Tibial artery (tissue), 4 donors: ENCODE measurements at regions not wholly inside any gene's neighbourhood (a gene's known extent, or its start where the extent isn't known, plus 50 kb on each side); places are given as distances from the start of the nearest gene placed in this dataset.

Experiments used
- DNase-seq, 2 donors: peaks; one replicate each; pipeline ENCODE4 v3.0.0-alpha.2; 2019
- H3K27ac ChIP-seq, 2 donors: fragments of 200-600 bp; sonication (generic) in 1 of 2; 1 replicate in 1 of 2; 2 replicates in 1 of 2; pipeline ENCODE4 v1.5.1; 2018 to 2019; ENCODE audit warnings: mild to moderate bottlenecking in 1 of 2
- H3K27me3 ChIP-seq, 2 donors: fragments of 200-600 bp; sonication (generic) in 1 of 2; one replicate each; pipeline versions ENCODE4 v1.5.1 to v1.6.0; 2016 to 2019
- H3K36me3 ChIP-seq, 3 donors: fragments of 200-600 bp; sonication (generic) in 2 of 3; one replicate each; pipeline ENCODE4 v1.5.1; 2016 to 2019; ENCODE audit warnings: mild to moderate bottlenecking in 2 of 3
- H3K4me1 ChIP-seq, 4 donors: fragments of 200-600 bp; sonication (generic) in 2 of 4; 1 replicate in 3 of 4; 2 replicates in 1 of 4; pipeline ENCODE4 v1.5.1; 2016 to 2019
- H3K4me3 ChIP-seq, 2 donors: fragments of 200-600 bp; sonication (generic) in 1 of 2; 1 replicate in 1 of 2; 2 replicates in 1 of 2; pipeline ENCODE4 v1.5.1; 2018 to 2019; ENCODE audit warnings: mild to moderate bottlenecking in 2 of 2
- H3K9me3 ChIP-seq, 3 donors: fragments of 200-600 bp; sonication (generic) in 1 of 3; one replicate each; pipeline ENCODE4 v1.5.1; 2016 to 2019
- intact Hi-C: fragments of 100-400 bp; cut with DNase I; formaldehyde crosslinking; loops from one replicate; pipeline ENCODE4 v1.15.0; 2023; ENCODE audit warnings: low total_unique reads
- TF ChIP-seq, protein P1 (sequence below), 2 experiments: fragments of 200-600 bp in 1 of 2; fragments of 450-650 bp in 1 of 2; IDR thresholded peaks; one replicate each; pipeline ENCODE4 v1.5.1; 2017 to 2019; ENCODE audit warnings: antibody characterized with exemption in 2 of 2, mild to moderate bottlenecking in 1 of 2, moderate library complexity in 1 of 2

GRCh38 chr9:28915202-28915930, 1342.1 kb upstream of the C9orf72 start:
- Histone ChIP-seq H3K4me1 (no peaks in the 10 kb centered on the region), H3K27ac (no peak overlapping the region), H3K27me3 (no peaks in the 10 kb centered on the region), H3K36me3 (no peaks in the 10 kb centered on the region), H3K4me3 (no peak overlapping the region), H3K9me3 (no peaks in the 10 kb centered on the region)
- DNase-seq, result no peak
- TF ChIP-seq, protein P1, sequence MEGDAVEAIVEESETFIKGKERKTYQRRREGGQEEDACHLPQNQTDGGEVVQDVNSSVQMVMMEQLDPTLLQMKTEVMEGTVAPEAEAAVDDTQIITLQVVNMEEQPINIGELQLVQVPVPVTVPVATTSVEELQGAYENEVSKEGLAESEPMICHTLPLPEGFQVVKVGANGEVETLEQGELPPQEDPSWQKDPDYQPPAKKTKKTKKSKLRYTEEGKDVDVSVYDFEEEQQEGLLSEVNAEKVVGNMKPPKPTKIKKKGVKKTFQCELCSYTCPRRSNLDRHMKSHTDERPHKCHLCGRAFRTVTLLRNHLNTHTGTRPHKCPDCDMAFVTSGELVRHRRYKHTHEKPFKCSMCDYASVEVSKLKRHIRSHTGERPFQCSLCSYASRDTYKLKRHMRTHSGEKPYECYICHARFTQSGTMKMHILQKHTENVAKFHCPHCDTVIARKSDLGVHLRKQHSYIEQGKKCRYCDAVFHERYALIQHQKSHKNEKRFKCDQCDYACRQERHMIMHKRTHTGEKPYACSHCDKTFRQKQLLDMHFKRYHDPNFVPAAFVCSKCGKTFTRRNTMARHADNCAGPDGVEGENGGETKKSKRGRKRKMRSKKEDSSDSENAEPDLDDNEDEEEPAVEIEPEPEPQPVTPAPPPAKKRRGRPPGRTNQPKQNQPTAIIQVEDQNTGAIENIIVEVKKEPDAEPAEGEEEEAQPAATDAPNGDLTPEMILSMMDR (IDR thresholded peaks at IDR 0.05), result no peak
- intact Hi-C loops, result no loop called here

DNA sequence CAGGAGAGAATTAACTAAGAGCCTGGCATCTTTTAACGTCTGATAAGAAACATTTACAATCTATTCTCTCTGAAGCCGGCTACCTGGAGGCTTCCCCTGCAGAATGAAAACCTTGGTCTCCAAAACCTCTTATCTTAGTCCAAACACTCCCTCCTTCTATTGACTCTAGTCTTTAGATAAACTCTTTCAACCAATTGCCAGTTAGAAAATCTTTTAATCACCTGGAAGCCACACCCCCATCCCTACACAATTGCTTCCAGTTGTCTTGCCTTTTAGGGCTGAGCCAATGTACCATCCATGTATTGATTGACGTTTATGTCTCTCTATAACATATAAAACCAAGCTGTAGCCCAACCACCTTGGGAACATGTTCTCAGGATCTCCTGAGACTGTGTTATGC, 1343.1 kb upstream of the C9orf72 start:
- no peak overlapping the region for H3K4me3 ChIP-seq
- no peaks in the 10 kb centered on the region for H3K27me3 ChIP-seq
- H3K27ac ChIP-seq, result no peak overlapping the region
- TF ChIP-seq, protein P1 (IDR thresholded peaks at IDR 0.05), result no peak
- H3K4me1 ChIP-seq, result no peaks in the 10 kb centered on the region
- no peaks in the 10 kb centered on the region for H3K9me3 ChIP-seq
- intact Hi-C loops, result no loop called here
- DNase-seq, result no peak
- no peaks in the 10 kb centered on the region for H3K36me3 ChIP-seq

GRCh38 chr9:28921857-28922500, 1348.7 kb upstream of the C9orf72 start:
- TF ChIP-seq, protein P1 (IDR thresholded peaks at IDR 0.05), result no peak
- no peaks in the 10 kb centered on the region for H3K9me3 ChIP-seq
- H3K27ac ChIP-seq, result no peak overlapping the region
- H3K4me1 ChIP-seq, result no peaks in the 10 kb centered on the region
- intact Hi-C loops, result no loop called here
- H3K4me3 ChIP-seq, result no peak overlapping the region
- H3K36me3 ChIP-seq, result no peaks in the 10 kb centered on the region
- no peaks in the 10 kb centered on the region for H3K27me3 ChIP-seq
- no peak for DNase-seq

GRCh38 chr9:28922891-28923290, 1349.6 kb upstream of the C9orf72 start:
- TF ChIP-seq, protein P1 (IDR thresholded peaks at IDR 0.05), result no peak
- Histone ChIP-seq H3K9me3 (no peaks in the 10 kb centered on the region), H3K4me3 (no peak overlapping the region), H3K4me1 (no peaks in the 10 kb centered on the region), H3K27ac (no peak overlapping the region), H3K36me3 (no peaks in the 10 kb centered on the region), H3K27me3 (no peaks in the 10 kb centered on the region)
- no peak for DNase-seq
- intact Hi-C loops, result no loop called here

- Histone ChIP-seq H3K4me1 (no peaks in the 10 kb centered on the region), H3K36me3 (no peaks in the 10 kb centered on the region), H3K27me3 (no peaks in the 10 kb centered on the region), H3K9me3 (no peaks in the 10 kb centered on the region), H3K27ac (no peak overlapping the region), H3K4me3 (no peak overlapping the region)
- DNase-seq, result no peak
- intact Hi-C loops, result no loop called here
- TF ChIP-seq, protein P1 (IDR thresholded peaks at IDR 0.05), result no peak
Observed at GRCh38 chr9:28923351-28923750, 1350.1 kb upstream of the C9orf72 start.
